Testis (tissue), 2 donors: ENCODE measurements at regions not wholly inside any gene's neighbourhood (a gene's known extent, or its start where the extent isn't known, plus 50 kb on each side); places are given as distances from the start of the nearest gene placed in this dataset.

Experiments
- CTCF ChIP-seq, 3 experiments: fragments of 450-650 bp in 2 of 3; fragments of 200-600 bp in 1 of 3; sonication (generic) in 1 of 3; IDR thresholded peaks; one replicate each; pipeline ENCODE4 v1.5.1; 2016 to 2019; ENCODE audit warnings: antibody characterized with exemption in 3 of 3, mild to moderate bottlenecking in 2 of 3, moderate library complexity in 1 of 3
- POLR2A ChIP-seq: fragments of 450-650 bp; IDR thresholded peaks from one replicate; pipeline ENCODE4 v1.6.1; 2017; ENCODE audit warnings: antibody characterized with exemption, mild to moderate bottlenecking, moderate library complexity

DNA sequence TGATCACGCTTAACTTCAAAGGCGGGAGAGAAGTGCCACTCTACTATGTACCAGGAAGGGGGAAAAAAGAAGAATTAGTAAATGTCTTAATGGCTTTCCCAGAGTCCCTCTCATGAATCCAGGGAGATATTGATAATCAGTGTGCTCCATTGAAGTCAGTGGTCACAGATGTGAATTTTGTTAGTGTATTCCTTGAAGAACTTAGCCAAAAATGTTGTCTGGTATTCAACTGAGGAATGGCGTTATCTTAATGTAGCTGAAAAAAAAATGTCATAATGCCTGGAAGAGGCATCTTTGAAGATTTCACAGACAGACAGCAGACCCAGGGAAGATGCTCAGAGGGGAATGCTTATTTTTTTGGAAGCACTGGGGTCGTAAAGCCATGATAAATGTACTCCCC is 250.4 kb downstream of the WDR11 start:
- TF ChIP-seq POLR2A (no peak), CTCF (IDR thresholded peaks at IDR 0.05) (no peak)
